ENCODE measurements at regions not wholly inside any gene's neighbourhood (a gene's known extent, or its start where the extent isn't known, plus 50 kb on each side); places are given as distances from the start of the nearest gene placed in this dataset.

- TF ChIP-seq CEBPB (IDR thresholded peaks at IDR 0.05): no peak
- TF ChIP-seq TAF1 (IDR thresholded peaks at IDR 0.05; ENCODE audit: low read depth): no peak
- no peak for TF ChIP-seq CREB1 (IDR thresholded peaks at IDR 0.05; ENCODE audit: low read depth)
- no peak for TF ChIP-seq EP300 (IDR thresholded peaks at IDR 0.05; ENCODE audit: borderline replicate concordance)
- no peak for TF ChIP-seq FOXM1 (IDR thresholded peaks at IDR 0.05; ENCODE audit: borderline replicate concordance, low read depth)
Measured at GRCh38 chr4:123183308-123183707, 213.3 kb upstream of the SPRY1 start.
